Astrocyte (in vitro differentiated cells and primary cell): ENCODE measurements at regions not wholly inside any gene's neighbourhood (a gene's known extent, or its start where the extent isn't known, plus 50 kb on each side); places are given as distances from the start of the nearest gene placed in this dataset.

Source experiments
- EZH2 ChIP-seq: IDR thresholded peaks from 2 replicates; pipeline ENCODE4 v1.6.1; 2012; ENCODE audit warnings: mild to moderate bottlenecking, low read length, inconsistent platforms; ENCODE audit not compliant: insufficient read depth
- TF ChIP-seq, protein P1 (sequence below): IDR thresholded peaks from 2 replicates; pipeline ENCODE4 v1.5.1; 2011; ENCODE audit warnings: low read depth, mild to moderate bottlenecking, inconsistent platforms, low read length, moderate library complexity; ENCODE audit not compliant: insufficient read depth

GRCh38 chr15:77685082-77685815 is 52.5 kb upstream of the LINGO1 start:
- TF ChIP-seq, protein P1, sequence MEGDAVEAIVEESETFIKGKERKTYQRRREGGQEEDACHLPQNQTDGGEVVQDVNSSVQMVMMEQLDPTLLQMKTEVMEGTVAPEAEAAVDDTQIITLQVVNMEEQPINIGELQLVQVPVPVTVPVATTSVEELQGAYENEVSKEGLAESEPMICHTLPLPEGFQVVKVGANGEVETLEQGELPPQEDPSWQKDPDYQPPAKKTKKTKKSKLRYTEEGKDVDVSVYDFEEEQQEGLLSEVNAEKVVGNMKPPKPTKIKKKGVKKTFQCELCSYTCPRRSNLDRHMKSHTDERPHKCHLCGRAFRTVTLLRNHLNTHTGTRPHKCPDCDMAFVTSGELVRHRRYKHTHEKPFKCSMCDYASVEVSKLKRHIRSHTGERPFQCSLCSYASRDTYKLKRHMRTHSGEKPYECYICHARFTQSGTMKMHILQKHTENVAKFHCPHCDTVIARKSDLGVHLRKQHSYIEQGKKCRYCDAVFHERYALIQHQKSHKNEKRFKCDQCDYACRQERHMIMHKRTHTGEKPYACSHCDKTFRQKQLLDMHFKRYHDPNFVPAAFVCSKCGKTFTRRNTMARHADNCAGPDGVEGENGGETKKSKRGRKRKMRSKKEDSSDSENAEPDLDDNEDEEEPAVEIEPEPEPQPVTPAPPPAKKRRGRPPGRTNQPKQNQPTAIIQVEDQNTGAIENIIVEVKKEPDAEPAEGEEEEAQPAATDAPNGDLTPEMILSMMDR: no peak
- TF ChIP-seq EZH2: no peak
